ENCODE measurements at regions not wholly inside any gene's neighbourhood (a gene's known extent, or its start where the extent isn't known, plus 50 kb on each side); places are given as distances from the start of the nearest gene placed in this dataset.

DNA sequence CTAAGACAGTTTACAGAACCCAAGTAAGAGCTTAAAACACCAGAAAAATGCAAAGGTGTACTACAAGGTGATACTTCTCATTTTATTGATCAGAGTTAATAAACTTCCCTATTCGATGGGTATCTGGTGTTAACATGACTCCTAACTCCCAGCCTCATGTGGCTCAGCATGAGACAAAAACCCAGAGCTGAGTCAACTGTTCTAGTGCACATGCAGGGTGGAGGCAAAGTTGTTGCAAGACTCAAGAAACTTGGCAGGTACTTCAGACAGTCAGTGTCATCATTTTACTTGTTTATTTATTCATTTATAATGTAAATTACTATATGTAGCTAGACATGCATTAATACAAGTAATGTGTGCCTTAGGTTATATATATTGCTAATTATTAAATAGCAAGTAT, 216.6 kb upstream of the DSEL start:
- DNase-seq (ENCODE audit: low spot score): no peak

DNA sequence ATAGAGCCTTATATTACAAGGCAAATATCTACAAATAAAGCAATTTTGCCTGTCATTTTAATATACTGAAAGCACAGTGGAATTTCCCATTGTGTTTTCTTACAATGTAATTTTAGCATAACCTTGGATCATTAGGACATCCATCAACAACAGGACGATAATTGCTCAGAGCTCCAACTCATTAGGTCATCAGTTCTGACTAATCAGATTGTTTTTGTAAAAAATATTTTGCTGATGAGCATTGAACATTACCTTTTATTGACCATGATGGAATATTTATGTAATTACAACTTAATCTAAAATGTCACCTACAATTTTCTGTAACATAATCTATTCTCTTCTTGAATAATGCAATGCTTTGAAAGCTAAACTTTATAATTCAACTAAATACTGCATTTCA, 215.3 kb upstream of the DSEL start:
- DNase-seq (ENCODE audit: low spot score): no peak

DNA sequence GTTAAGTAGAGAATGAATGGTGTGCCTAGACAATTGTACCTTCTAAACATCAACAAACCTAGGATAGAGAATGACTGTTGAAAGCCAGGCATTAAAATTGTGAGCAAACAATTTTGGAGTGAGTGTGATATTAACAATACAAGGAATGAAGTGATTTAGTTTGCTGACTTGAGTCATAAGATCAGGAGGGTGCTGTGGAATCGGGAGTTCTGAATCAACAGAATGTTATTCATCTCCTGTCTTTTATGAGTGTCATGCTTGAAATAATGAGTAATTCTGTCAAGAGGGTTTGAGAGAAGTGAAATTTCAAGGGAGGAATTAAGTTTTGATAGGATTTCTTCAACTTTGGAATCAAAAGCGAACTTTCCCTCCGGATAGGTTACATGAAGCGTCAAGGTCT, 214.4 kb upstream of the DSEL start:
- no peak for DNase-seq (ENCODE audit: low spot score)

DNA sequence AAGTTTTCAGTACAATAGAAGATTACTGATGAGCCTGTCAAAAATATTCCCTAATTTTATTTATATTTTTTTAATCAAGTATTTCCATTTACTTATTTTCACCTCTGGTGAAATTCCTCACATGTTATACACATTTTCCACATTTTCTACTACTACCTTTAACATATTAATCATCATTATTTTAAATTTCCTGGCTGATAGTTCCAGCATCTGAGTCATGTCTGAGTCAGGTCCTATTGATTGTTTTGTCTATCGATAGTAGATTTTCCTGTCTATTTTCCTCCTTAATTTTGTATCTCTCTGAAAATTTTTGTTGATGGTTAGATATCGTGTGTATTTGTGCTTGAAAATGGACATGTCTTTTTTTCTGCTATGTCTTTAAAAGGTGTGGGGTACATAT, 211.8 kb upstream of the DSEL start:
- DNase-seq (ENCODE audit: low spot score): no peak

DNA sequence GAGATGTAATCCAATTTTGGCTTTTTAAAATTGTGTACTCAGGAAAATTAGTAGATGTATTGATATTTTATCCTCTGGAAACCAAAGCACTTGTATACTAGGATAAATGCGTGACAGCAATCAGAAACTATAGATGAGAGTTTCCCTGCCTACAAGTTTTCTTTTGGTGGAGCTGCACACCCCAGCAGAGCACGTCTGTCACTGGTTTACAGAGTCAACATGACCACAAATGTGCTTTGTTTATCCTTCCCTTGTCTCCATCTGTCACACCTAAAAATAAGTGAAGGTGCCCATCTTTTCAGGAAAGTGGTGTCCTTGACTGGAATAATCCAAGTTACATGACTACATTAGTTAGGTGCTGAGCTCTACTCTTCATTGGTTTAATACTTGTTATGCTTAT, 210.4 kb upstream of the DSEL start:
- DNase-seq (ENCODE audit: low spot score): no peak

DNA sequence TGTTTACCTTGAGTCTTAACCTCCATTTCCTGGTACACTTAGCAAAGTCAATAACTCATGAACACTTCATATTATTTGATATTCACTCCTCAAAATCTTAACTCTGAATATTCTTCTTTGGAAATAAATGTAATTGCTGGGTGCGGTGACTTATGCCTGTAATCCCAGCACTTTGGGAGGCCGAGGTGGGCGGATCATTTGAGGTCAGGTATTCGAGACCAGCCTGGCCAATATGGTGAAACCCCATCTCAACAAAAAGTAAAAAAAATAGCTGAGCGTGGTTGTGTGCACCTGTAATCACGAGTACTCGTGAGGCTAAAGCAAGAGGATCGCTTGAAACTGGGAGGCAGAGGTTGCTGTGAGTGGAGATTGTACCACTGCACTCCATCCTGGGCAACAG, 201.3 kb upstream of the DSEL start:
- DNase-seq (ENCODE audit: low spot score): no peak

DNA sequence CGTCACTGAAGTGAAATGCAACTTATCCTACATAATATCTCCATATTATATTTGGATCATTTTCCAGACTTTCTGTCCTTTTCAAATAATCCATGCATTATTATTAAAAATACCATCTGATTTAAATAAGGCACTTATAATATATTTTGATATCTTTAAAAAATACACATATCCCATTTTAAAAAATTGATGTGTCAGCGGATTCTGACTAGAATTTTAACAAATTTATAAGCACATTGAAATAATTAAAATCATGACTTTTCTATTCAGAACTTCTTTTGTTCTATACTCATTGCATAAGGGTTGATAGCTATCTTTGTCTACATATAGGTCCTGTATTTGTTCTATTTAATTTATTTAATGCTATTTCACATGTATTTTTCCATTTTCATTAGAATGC, 199.0 kb upstream of the DSEL start:
- no peak for DNase-seq (ENCODE audit: low spot score)

DNA sequence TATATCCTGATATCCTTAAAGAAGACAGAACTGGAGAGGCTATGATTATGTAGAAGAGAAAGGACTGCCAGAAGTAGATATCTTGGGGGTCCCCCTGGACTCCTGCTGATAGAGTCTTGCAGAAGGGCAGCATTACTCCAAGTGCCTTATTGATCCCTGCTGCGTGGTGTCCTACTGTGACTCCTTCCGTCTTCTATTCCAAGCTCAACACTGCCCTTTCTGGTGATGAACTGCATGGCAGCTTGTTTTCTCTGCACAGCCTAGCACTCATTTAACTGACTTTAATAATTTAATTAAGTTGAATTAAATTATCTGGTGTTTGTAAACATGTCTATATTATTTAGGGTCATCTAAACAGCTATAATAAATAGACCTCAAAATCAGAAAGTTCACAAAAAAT, 194.1 kb upstream of the DSEL start:
- peak; percentile 15 for DNase-seq (ENCODE audit: low spot score)

DNA sequence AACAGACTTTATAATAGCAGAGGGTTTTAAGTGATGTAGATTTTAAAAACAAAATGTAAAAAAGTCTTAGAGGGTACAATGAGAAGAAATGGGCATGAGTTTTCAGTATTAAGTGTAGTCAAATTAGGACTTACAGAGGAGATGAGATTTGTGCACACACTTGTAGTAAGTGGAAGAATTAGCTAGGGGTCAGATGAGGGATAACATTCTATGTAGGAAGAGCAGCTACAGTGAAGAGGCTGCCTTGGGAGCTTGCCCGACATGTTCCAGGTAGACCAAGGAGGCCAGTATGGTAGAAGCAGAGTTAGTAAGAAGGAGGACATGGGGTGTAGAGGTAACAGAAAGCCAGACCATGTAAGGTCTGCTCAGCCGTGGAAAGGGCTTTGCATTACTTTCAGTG, 189.2 kb upstream of the DSEL start:
- DNase-seq (ENCODE audit: low spot score): no peak

DNA sequence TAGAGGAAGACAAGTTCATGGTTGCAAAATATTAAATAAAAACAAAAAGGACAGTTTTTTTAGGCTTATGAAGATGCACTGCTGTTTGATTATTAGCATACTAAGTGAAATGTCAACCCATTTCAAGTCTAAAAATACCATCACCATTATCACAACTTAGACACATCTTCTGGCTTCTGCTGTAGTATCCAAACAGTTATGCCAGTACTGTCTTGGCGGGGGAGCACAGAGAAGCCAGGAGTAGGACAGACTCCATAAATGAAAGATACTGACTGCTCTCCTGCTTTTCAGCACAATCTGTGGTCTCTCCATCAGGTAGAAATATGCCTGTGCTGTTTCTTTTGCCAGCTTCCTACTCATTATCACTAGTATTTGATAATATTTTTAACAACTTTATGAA, 179.2 kb upstream of the DSEL start:
- DNase-seq (ENCODE audit: low spot score): no peak

DNA sequence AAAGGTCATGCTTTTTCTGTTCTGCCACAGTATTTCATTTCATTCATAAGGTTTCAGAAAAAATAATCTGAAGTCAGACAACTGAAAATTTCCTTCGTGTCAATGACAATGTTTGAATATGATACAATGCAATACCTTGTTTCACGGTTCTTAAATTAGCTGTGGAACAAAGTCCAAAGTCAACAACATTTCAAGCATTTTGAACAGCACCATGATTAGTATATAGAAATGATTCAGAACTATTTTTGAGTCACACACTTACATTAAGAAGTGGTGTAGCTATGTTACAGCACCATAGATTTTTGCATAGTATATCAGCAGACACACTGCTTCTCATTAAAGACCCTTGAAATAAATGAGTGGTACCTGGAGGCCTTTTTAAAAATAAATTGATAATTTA, 178.3 kb upstream of the DSEL start:
- no peak for DNase-seq (ENCODE audit: low spot score)

DNA sequence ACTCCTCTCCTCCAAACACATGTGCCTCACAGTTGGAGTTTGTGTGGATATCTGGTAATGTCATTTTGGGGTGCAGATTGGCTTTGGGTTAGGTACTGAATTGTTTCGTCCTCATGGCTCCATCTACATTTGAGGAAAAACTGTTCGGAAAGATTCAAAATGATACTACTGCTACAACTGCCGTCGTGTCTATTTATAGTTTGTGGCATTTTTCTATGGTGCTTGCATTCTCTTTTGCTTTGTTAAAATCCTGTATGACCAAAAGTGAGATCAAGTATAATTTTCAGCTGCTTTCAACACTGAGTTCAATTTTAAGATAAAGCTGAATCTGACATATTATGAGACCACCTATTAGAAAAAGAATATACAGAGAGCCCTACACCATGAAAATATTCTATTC, 176.3 kb upstream of the DSEL start:
- no peak for DNase-seq (ENCODE audit: low spot score)

DNA sequence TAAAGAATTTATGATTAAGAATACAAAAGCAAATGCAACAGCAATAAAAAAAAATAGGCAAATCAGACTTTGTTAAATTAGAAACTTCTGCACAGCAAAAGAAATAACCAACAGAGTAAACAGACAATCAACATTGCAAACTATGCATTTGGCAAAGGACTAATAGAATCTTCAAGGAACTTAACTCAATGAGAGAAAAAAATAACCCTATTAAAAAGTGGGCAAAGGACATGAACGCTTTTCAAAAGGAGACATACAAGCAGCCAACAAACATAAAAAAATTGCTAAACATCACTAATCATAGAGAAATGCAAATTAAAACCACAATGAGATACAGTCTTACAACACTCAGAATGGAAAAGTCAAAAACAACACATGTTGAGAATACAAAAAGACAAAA, 166.0 kb upstream of the DSEL start:
- no peak for DNase-seq (ENCODE audit: low spot score)

DNA sequence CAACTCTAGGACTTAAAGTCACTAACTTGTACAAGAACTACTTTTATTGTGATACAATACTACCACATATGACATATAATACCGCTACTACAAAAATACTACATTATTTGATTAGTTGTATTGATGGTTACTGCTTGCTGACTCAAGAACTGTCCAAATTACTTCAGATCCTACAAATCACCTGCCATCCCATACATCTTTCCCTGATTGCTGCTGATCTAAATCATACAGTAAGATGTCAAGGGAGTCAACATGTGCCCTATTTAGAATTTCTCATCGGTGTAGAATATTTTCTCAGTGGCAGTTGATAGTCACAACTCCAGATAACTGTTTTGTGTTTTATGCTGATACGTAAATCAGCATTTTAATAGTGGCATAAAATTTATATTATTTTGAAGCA, 161.0 kb upstream of the DSEL start:
- no peak for DNase-seq (ENCODE audit: low spot score)

DNA sequence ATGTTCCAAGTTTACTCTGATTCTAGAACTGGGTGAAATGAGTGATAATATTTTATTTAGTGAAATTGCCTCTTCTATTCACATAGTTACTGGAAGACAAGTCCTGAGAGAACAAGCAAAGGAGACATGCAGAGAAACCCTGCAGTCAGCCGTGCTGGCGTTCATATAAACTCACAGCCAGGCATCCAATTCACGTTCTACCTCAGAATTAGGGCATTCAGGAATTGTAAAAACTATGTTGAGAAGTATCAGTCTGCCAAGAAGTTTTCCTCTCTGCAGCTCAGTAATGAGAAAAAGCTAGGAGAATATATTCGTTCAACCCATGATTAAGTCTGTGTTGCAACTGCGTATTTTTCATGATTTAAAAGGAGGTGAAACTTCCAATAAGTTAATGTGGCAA, 156.2 kb upstream of the DSEL start:
- no peak for DNase-seq (ENCODE audit: low spot score)

DNA sequence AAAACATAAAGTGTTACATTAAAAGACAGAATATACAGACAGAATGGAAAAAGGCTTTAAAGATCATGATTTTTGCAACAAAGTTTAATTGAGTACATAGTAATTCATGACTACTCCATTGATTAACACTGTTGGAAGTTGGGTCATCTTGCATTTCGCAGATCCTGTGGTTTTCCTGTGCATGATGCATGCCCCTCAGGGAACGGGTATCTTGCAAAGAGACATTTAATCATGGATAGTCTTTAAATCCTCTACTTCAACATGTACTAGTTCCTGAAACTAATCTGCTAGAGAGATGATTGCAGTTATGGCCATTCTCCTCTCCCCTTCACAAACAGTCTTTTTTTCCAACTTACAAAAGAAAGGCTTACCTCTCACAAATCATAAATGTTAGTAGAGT, 155.6 kb upstream of the DSEL start:
- DNase-seq (ENCODE audit: low spot score): no peak

DNA sequence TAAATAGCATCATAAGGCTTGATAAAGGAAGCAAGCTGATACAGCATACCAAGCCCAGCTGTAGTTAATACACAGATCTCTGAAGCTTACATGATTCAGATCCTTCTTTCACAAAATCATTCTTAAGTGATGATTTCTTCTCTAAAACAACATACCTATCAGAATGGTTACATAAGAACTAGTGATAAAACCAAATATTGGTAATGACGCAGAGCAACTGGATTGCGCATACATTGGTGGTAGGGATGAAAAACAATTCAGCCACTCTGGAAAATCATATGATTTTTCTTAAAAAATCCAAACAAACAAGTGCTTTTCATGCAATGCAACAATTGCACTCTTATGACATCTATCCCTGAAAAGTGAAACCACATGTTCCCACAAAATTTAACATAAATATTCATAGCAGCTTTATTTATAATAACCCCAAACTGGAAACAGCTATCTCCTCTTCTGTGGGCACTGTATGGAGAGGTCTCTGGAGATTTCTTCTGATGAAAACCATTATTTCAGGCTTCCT, 153.6 kb upstream of the DSEL start:
- no peak for DNase-seq (ENCODE audit: low spot score)

DNA sequence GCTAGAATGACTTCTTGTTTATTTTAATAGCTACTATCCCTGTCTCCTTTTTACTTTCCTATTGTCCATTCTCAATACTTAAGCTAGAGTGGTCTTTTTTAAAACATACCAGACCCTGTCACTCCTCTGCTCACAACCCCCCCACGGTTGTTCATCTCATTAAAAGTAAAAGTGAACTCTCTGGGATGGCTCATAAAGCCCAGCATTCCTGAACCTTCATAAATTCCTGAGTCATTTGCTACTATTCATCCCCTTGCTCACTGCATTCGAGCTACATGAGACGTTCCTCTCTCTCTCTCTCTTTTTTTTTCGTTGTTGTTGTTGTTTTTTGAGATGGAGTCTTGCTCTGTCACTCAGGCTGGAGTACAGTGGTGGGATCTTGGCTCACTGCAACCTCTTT, 148.7 kb upstream of the DSEL start:
- no peak for DNase-seq (ENCODE audit: low spot score)

DNA sequence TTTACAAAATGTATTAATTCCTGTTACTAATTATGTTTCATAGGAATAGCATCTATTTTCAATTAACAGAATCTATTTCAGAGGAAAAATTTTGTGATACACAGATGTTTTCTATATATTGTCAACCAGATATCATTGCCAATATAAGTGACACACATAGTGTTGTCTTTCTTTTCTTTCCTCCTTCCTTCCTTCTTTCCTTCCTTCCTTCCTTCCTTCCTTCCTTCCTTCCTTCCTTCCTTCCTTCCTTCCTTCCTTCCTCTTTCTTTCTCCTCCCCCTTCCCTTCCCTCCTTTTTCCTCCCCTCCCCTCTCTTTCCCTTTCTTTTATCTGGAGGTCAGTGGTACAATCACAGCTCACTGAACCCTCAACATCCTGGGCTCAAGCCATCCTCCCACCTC, 146.5 kb upstream of the DSEL start:
- DNase-seq (ENCODE audit: low spot score): no peak

DNA sequence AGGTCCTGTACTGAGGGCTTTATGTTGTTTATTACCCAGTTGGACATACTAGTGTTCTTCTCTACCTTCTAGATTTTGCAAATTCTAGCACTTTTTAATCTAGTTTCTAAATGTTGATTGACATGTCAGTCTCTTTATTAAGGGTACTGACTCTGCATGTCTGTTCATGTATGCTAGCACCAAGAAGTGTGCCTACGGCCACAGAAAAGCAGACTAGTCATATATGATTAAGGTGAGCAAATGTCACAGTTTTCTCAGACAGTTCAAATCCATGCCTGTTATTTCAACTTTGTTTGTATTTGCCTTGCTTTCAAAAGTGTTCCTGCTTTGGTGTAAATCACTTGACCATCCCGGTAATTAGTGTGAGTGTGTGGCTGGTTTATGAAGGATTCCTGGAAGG, 145.0 kb upstream of the DSEL start:
- DNase-seq (ENCODE audit: low spot score): no peak

DNA sequence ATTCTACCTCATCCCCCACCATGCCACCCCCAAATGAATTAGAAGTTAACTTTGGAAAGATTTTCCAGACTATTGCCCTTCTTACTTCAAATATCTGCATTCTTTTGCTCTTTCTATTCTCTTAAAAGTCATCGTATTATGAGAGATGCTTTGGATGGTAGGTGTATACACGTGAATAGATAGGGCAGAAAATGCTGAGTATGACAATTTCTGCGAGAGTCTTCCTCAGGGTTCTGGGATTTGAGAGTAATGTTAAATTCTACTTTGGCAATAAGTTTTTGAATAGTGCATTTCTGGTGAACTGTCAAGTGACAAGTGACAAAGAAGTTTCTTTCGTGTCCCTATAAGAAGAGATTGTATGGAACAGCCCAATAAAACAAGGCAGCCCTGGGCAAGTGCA, 137.6 kb upstream of the DSEL start:
- no peak for DNase-seq (ENCODE audit: low spot score)

DNA sequence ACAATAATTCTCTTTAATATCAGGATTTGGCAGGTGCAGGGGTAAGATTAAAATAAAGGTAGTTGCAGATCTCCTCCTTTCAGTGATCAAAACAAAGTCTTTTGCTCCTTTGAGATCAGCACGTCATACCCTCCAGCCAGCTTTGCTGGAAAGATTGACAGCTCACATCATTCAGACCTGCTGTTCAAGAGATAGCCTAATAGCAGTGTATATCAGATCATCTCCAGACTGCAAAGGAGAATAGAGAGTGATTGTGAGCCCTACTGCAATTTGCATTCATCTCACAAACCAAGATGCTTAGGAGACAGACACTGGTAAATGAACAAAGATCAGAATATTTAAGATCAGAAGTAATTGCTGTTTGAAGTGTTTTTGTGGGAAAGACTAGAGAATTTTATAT, 135.8 kb upstream of the DSEL start:
- DNase-seq (ENCODE audit: low spot score): no peak

DNA sequence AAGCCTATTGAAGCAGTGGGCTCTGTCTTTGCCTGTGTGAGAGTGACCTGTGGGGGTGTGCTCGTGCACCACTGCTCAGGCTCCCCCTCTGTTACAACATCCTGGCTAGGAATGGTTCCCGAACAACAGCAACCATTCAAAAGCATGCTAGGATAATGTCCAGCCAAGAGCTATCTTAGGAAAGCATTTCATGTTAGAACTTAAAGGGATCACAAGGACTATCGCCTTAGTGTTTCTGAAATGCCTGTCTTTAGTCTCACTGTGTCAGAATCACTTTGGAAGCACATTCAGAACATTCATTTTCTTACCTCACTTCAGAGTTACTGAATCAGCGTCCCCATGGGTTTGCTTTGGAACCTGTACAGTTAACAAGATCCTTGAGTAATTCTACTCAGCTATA, 134.9 kb upstream of the DSEL start:
- DNase-seq (ENCODE audit: low spot score): no peak

DNA sequence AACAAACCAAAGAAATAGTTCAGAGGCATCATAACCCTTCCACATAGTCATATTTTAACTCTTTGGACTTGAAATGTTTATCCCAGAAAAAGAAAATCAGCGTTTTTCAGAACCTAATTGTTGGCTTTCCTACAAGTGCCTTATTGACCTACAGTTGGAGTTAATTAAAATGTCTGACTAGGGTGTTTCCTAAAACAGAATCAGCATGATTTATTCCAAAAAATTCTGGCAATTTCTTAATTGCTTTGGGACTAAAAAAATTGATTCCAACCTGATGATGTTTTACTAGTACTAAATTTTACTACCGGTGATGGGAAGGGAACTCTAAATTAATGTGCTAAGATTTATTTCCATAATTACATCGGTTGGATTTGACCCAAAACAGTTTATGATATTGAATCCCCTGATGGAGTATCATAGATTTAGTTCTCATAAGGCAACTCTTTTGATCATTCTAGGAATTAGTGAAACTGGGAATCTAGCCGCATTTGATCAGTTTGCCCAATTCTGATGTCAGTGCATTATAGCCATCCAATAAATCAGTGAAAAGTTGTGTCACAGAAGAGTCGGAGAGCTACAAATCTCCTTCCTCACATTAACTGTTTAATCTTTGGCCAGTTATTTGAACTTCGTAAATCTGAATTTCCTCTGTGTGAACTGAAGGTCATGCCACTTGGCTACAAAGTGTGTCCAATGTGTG, 134.3 kb upstream of the DSEL start:
- no peak for DNase-seq (ENCODE audit: low spot score)

DNA sequence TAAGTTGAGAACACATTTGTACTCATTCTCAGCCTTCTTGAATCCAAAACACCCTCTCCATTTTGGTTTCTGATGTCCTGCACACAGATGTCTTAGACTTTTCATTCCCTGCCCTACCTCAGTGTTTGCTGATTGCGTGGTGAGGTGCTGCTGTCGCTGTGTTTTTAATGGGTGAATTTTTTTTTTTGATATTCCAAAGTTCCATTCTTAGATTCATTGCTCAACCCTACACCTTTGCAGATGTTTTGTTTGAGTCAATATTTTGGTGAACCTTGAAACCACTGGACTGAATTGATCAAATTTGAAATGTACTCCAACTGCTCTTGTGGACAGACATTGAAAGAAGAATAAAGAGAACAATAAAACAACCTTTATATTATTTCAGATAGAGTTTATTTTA, 130.4 kb upstream of the DSEL start:
- DNase-seq (ENCODE audit: low spot score): no peak
